PC-3 (cell line): ENCODE measurements at regions not wholly inside any gene's neighbourhood (a gene's known extent, or its start where the extent isn't known, plus 50 kb on each side); places are given as distances from the start of the nearest gene placed in this dataset.
A peak's percentile ranks its signal among the peaks of the same experiment; 100 is the strongest.

Source experiments
- ATAC-seq: fragments of 200-7000 bp; cut with Tn5 transposase; 2 replicates; pipeline ENCODE4 v1.9.1; 2020; ENCODE audit warnings: mild to moderate bottlenecking, moderate library complexity
- BruUV-seq: library from RNA; stranded (reverse); fragments of 400-500 nt; replicated peaks from 2 replicates; lab custom pipeline; 2021; lab: Mats Ljungman, UMichigan
- CTCF ChIA-PET: fragments of 300-600 bp; sonication (Branson Sonifier 250); formaldehyde crosslinking; loops from one replicate; lab custom pipeline; 2022; ENCODE audit warnings: antibody characterized with exemption; lab: Charles Lee
- POLR2A ChIA-PET: fragments of 300-600 bp; sonication (Branson Sonifier 250); formaldehyde crosslinking; loops from one replicate; lab custom pipeline; 2022; ENCODE audit warnings: antibody characterized with exemption; ENCODE audit not compliant: unreplicated experiment; lab: Charles Lee
- DNase-seq: peaks from one replicate; pipeline ENCODE4 v3.0.0-alpha.2; 2015
- H2AFZ ChIP-seq: fragments of 300-600 bp; sonication (generic); 2 replicates; pipeline ENCODE4 v1.6.0; 2016; ENCODE audit warnings: antibody characterized with exemption, low read length
- H3F3A ChIP-seq: fragments of 300-600 bp; sonication (generic); one replicate; pipeline ENCODE4 v1.6.0; 2017; ENCODE audit warnings: antibody characterized with exemption, low read length, control low read depth, mild to moderate bottlenecking; ENCODE audit not compliant: unreplicated experiment
- H3K27ac ChIP-seq: fragments of 300-600 bp; sonication (generic); 2 replicates; pipeline ENCODE4 v1.5.1; 2016; ENCODE audit warnings: mild to moderate bottlenecking, low read length
- H3K27me3 ChIP-seq: fragments of 300-600 bp; sonication (generic); 2 replicates; pipeline ENCODE4 v1.6.1; 2016; ENCODE audit warnings: low read length, mixed read lengths
- H3K36me3 ChIP-seq: fragments of 300-600 bp; sonication (generic); 2 replicates; pipeline ENCODE4 v1.6.1; 2016; ENCODE audit warnings: low read depth, mixed run types, low read length, mixed read lengths
- H3K4me1 ChIP-seq: fragments of 300-600 bp; sonication (generic); 2 replicates; pipeline ENCODE4 v1.5.1; 2016; ENCODE audit warnings: low read length; ENCODE audit not compliant: insufficient read depth
- H3K4me2 ChIP-seq: fragments of 300-600 bp; sonication (generic); 2 replicates; pipeline ENCODE4 v1.6.0; 2016; ENCODE audit warnings: low read length
- H3K4me3 ChIP-seq: fragments of 300-600 bp; sonication (generic); 2 replicates; pipeline ENCODE4 v1.5.1; 2016; ENCODE audit warnings: mild to moderate bottlenecking, low read length, mixed read lengths
- H3K79me2 ChIP-seq: fragments of 300-600 bp; sonication (generic); 2 replicates; pipeline ENCODE4 v1.6.1; 2017; ENCODE audit warnings: low read length, mixed read lengths
- H3K9ac ChIP-seq: fragments of 300-600 bp; sonication (generic); 2 replicates; pipeline ENCODE4 v1.6.0; 2016; ENCODE audit warnings: mild to moderate bottlenecking, low read length
- H3K9me2 ChIP-seq: fragments of 300-600 bp; sonication (generic); replicated peaks from 2 replicates; pipeline ENCODE4 v1.6.1; 2016; ENCODE audit warnings: mixed run types, low read length, mixed read lengths
- H3K9me3 ChIP-seq: fragments of 300-600 bp; sonication (generic); 2 replicates; pipeline ENCODE4 v1.6.1; 2016; ENCODE audit warnings: low read length, mixed read lengths
- H4K20me1 ChIP-seq: fragments of 300-600 bp; sonication (generic); 2 replicates; pipeline ENCODE4 v1.6.1; 2016; ENCODE audit warnings: low read length, mixed read lengths
- CTCF ChIP-seq: fragments of 300-600 bp; sonication (generic); conservative IDR thresholded peaks from 2 replicates; pipeline ENCODE4 v1.5.1; 2017; ENCODE audit warnings: antibody characterized with exemption, low read depth, mild to moderate bottlenecking, low read length
- EZH2 ChIP-seq: fragments of 300-600 bp; sonication (generic); IDR thresholded peaks from one replicate; pipeline ENCODE4 v1.6.1; 2017; ENCODE audit warnings: antibody characterized with exemption, mild to moderate bottlenecking, low read length; ENCODE audit not compliant: unreplicated experiment
- EZH2phosphoT487 ChIP-seq: fragments of 300-600 bp; sonication (generic); IDR thresholded peaks from 2 replicates; pipeline ENCODE4 v1.6.1; 2018; ENCODE audit warnings: mild to moderate bottlenecking, antibody characterized with exemption, low read length, borderline replicate concordance
- intact Hi-C: fragments of 100-400 bp; cut with micrococcal nuclease; formaldehyde crosslinking; loops from 2 replicates; pipeline ENCODE4 v1.9.0; 2023

DNA sequence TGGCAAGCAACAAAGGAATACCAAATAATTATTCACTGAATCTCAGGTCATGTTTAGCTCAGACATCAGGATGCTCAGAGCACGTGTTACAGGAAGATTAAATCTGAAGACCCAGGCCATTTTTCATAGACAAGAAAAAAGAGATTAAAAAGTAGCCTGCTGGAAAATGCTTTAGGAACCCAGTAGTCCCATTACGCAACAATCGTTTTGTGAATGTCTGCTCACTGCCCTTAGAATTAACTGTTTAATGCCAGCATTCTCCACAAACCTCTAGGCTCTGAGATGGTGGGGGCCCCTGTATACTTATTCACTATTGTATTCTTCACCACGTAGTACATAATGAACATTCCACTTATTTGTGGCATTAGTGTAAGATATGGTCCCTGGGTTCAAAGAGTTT lies 154.6 kb upstream of the NYAP2 start:
- Histone ChIP-seq H4K20me1 (no peaks in the 10 kb centered on the region), H3K4me1 (no peaks in the 10 kb centered on the region), H3K9ac (no peak overlapping the region), H3K9me2 (no peaks in the 10 kb centered on the region; the same call in 1 of the 2 replicates), H3K4me3 (no peak overlapping the region), H3K27ac (no peak overlapping the region), H3K79me2 (no peaks in the 10 kb centered on the region), H3K27me3 (no peaks in the 10 kb centered on the region), H3K4me2 (no peak overlapping the region), H3F3A (no peaks in the 10 kb centered on the region), H3K36me3 (no peaks in the 10 kb centered on the region), H2AFZ (no peak overlapping the region), H3K9me3 (no peaks in the 10 kb centered on the region)
- ChIA-PET CTCF (no interaction called here), POLR2A (no interaction called here)
- intact Hi-C loops, result no loop called here
- no TSS peak for BruUV-seq
- ATAC-seq (no peak), DNase-seq (no peak)
- TF ChIP-seq CTCF (no peak), EZH2 (no peak), EZH2phosphoT487 (no peak)

GRCh38 chr2:225236769-225237323 lies 162.7 kb upstream of the NYAP2 start:
- H3K9ac ChIP-seq, result no peak overlapping the region
- H3K79me2 ChIP-seq, result no peaks in the 10 kb centered on the region
- no peak overlapping the region for H3K4me2 ChIP-seq
- no TSS peak for BruUV-seq
- no peaks in the 10 kb centered on the region; the same call in 1 of the 2 replicates for H3K9me3 ChIP-seq
- POLR2A ChIA-PET, result no interaction called here
- no peaks in the 10 kb centered on the region for H3K27me3 ChIP-seq
- ATAC-seq, result no peak
- no peaks in the 10 kb centered on the region for H3K4me1 ChIP-seq
- no peaks in the 10 kb centered on the region for H4K20me1 ChIP-seq
- H3K4me3 ChIP-seq, result no peak overlapping the region
- no peaks in the 10 kb centered on the region for H3F3A ChIP-seq
- intact Hi-C loops, result no loop called here
- H3K9me2 ChIP-seq, result no peaks in the 10 kb centered on the region
- H3K27ac ChIP-seq, result no peak overlapping the region
- TF ChIP-seq EZH2 (no peak), CTCF (no peak), EZH2phosphoT487 (no peak)
- H2AFZ ChIP-seq, result no peak overlapping the region
- CTCF ChIA-PET, result no interaction called here
- DNase-seq, result no peak
- no peaks in the 10 kb centered on the region for H3K36me3 ChIP-seq

GRCh38 chr2:225233234-225233633 lies 166.3 kb upstream of the NYAP2 start:
- ATAC-seq (no peak; the same call in 1 of the 2 replicates), DNase-seq (peak; percentile 3)
- no peaks in the 10 kb centered on the region for H3K27me3 ChIP-seq
- H3K79me2 ChIP-seq, result no peaks in the 10 kb centered on the region
- no peak for TF ChIP-seq EZH2phosphoT487
- no peak for TF ChIP-seq CTCF
- TF ChIP-seq EZH2, result no peak
- no peaks in the 10 kb centered on the region; the same call in 1 of the 2 replicates for H3K9me3 ChIP-seq
- no peak overlapping the region for H3K4me3 ChIP-seq
- H4K20me1 ChIP-seq, result no peaks in the 10 kb centered on the region
- intact Hi-C loops, result no loop called here
- H3K9me2 ChIP-seq, result no peaks in the 10 kb centered on the region
- no peak overlapping the region for H3K9ac ChIP-seq
- POLR2A ChIA-PET, result no interaction called here
- no peak overlapping the region for H3K27ac ChIP-seq
- CTCF ChIA-PET, result no interaction called here
- BruUV-seq, result no TSS peak
- no peaks in the 10 kb centered on the region for H3K4me1 ChIP-seq
- no peaks in the 10 kb centered on the region for H3F3A ChIP-seq
- H3K4me2 ChIP-seq, result no peak overlapping the region
- no peaks in the 10 kb centered on the region for H3K36me3 ChIP-seq
- H2AFZ ChIP-seq, result no peak overlapping the region
